ENCODE measurements at regions not wholly inside any gene's neighbourhood (a gene's known extent, or its start where the extent isn't known, plus 50 kb on each side); places are given as distances from the start of the nearest gene placed in this dataset.
"Not testable (repeated sequence)": the region's sequence is repeated elsewhere in the genome, so short reads cannot be mapped to it uniquely, and the experiment has no call there.

DNA sequence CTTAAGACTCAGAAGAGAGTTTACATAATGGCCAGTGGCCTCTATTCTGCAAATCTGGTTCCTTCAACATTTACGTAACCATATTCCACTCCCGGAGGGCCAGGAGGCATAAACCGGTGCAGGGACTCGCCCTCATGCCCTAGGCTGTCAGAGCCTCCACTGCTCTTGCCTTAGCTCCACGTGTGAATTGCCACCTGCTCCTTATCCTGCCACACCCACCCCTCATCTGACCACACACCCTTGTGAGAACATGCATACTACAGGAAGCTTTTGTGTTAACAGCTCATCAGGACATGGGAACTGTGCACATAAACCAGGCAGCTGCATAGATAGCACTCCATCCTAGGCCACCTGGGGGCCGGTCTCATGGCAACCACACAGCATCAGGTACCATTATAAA is 146.7 kb upstream of the PFKP start:
- DNase-seq (ENCODE audit: low spot score): no peak

DNA sequence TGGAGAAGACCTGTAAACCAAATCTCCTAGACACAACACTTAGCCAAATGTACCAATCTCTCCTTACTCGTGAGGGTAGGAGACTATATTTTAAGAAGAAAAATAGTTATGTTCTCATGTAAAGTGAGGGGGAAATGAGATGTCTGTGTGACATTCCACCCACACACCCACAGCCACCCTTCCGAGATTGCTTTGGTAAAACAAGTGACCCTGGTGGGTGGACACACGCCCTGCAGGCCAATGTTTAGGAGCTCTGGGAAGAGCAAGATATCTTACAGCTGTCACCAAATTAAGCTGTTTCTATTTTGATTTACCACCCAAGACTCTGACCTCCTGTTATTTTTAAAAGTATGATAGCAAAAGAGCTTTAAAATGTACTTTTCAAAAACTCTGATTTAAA is 147.2 kb upstream of the PFKP start:
- DNase-seq (ENCODE audit: low spot score): no peak

DNA sequence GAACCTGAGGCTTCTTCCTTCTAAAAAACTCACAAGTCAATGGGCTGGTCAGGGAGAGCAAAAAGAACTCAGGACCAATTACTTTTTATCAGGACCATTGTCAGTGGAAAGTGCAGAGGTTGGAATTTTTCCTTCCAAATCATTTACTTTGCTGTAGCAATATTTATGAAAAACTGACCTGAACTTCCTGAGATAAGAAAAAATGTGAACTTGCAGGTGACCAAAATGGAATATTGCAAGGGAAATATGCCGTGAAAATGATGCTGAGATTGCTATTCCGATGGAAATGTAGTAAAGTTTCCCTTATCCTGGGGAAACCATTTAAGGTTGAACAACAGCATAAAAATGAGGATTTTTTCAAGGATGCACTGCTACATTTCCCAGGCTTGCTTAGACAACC is 148.3 kb upstream of the PFKP start:
- DNase-seq (ENCODE audit: low spot score): no peak

DNA sequence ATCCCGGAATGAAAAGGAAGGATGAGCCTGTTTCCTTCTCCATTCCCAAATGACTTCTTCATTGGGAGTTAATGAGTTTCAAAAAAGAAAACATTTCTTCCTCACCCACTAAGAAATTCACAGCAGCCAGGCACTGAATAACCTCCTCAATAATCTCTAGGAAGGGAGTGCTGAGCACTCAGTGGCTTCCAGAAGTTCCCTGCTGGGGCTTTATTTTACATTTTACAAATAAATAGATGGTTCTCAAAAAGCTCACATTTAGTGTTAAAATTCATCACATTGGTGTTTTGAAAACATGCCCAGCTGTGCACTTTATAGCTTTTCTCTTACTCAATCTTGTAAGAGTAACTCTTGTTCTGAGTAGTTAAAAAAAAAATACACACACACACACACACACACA is 148.9 kb upstream of the PFKP start:
- DNase-seq (ENCODE audit: low spot score): no peak

DNA sequence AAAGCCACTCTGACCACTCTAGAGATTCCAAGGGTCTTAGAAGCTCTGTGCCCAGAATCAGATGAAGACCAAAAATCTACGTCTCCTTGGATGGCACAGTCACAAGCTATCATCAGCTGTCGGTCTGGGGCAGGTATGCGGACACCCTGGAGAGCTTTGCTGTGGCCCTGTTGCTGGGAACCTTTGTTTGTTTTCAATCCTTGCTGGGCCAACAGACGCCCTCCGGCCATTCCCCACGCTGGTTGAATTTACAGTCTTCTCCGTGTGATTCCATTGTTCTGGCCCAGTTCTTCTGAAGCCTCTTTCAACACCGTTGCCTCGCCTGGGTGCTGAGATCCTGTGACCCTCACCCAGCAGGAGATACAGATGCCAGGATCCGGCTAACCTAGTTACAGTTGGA is 149.4 kb upstream of the PFKP start:
- DNase-seq (ENCODE audit: low spot score): no peak

DNA sequence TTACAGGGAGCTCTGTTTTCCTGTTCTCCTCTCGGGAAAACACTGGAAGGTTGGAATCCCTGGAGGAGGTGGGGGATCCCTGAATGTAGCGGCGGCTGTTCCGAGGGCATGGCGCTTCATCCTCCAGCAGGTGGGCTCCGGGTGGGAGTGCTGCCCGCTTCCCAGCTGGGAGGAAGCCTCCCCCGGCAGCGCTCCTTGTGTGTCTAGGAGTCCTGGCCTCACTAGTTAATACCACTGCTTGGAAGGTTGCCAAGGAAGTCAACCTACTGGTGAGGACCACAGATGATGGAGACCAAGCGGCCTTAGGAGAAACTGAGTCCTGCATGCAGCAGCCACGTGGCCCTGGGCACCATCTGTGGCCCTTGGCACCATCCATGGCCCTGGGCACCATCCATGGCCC is 151.9 kb upstream of the PFKP start:
- DNase-seq (ENCODE audit: low spot score): no peak

DNA sequence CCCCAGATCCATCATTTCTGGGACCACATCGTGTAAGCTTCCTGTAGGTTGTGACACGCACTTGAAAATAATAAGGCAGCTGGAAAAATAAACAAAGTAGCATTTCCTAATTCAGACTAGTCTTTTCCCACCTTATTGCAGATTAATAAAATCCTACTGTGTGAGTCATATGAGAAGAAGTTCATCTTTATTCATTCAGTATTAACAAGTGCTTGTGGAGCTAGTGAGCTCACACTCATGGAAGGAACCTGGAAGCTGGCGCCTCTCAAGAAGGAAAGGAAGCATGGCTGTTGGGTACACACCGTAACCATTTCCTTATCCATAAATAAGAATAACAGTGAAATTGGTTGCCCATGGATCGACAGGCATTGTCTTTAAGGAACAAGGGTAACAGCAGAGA is 152.6 kb upstream of the PFKP start:
- DNase-seq (ENCODE audit: low spot score): no peak

DNA sequence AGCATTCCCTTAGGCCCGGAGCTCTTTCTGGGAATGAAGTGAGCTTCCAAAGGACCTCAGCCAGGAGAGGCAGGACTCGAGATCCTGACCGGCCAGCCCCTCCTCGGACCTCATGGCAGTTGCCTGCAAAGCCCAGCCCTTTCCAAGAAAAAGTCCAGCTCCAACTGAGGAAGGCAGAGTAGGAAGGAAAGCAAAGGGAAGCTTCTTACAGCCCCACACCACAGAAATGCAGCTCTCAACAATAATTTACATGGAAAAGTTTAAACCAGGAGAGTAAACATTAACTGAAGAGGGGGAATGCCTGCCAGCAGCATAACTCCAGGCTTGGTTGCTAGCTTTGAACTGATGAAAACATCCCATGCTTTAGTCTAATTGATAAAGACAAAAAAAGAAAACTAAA is 153.9 kb upstream of the PFKP start:
- DNase-seq (ENCODE audit: low spot score): no peak

DNA sequence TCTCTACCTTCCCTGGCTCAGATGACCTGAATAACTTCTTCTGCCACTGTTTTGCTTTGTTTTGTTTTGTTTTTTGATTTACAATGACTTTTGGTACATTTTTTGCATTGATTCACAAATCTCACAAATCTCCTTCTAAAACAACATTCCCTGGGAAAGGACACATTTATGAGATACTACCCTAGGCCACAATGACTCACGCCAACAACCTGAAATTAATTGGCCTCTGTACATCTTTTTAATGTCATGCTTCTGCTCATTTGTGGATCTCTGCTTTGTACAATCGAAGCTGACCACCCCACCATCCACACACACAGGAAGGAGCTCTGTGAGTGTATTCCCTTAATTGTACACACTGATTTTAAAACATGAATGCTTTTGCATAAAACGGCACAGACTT is 156.7 kb upstream of the PFKP start:
- no peak for DNase-seq (ENCODE audit: low spot score)

DNA sequence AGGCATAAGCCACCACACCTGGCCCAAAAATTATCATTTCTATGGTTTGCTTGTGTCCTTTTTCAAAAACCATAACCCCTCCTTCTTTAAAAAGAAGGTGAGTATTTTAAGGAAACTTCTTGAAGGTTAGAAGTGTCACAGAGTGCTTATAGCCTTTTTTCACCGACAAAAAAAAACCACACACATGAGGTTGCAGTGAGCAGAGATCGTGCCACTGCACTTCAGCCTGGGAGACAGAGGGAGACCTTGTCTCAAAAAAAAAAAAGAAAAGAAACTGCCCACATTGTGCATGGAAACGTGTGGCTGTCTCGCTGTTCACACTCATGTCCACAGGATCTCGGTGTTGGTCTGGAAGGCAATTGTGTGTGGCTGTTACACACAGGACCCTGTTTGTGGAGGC is 157.4 kb upstream of the PFKP start:
- DNase-seq (ENCODE audit: low spot score): no peak

DNA sequence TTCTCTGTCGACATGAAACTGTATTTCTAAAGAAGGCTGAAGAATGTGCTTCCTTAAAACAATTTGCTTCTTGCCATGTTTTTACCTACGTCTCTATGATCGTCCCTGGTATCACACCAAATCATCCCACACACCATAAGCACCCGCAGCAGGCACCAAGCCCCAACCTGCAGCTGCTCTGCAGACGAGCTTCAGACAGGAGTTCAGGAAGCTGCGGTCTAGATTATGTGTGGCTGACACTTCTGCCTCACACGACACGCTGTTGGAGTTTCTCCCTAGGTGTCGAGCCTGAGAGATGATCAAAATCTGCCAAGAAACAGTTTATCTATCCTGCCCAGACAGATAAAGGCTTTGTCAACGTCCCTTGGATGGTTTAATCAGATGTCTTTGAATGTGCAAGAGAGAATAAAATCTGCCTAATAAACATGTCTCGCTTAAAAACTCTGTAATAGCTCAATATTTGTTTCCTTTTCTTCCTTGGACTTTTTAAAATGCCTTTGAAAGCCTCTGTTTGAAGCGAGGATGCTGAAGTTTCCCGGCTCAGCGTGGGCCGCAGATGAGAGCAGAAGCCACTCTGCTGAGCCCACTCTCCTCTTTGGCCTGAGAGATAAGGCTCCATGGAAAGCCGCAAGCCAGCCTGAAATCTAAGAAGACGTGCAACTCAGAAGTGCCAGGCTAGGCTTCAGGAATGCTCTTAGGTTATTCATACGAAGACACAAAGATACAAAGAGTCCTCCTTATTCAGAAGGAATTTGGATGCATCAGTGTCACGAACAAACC is 158.3 kb upstream of the PFKP start:
- DNase-seq (ENCODE audit: low spot score): no peak

DNA sequence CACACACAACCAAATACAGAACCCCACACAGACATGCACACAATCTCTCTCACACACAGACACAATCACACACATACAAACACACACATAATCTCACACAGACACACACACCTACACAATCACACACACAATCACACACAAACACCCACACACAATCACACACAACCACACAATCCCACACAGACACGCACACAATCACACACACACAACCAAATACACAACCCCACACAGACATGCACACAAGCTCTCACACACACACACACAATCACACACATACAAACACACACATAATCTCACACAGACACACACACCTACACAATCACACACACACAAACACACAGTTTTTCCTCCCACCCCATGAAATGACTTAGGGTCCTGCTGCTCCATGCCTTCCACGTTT is 160.4 kb upstream of the PFKP start:
- no peak for DNase-seq (ENCODE audit: low spot score)

DNA sequence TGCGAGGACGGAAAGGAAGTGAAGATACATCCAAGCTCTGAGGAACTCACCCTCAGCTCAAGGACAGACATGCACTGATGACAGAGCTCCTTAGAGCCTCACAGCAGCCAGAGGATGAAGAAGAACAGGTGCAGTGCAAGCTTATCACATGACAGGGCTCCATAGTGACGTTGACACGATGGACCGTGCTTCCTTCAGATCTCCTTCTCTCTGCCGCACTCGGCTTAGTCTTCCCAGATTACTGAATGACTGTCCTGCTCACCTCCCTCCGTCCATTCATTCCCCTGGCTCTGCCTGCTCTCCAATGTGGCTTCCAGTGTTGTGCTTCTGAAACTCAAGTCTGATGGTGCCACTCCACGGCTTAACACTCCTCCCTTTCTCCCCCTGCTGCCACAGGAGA is 161.5 kb upstream of the PFKP start:
- DNase-seq (ENCODE audit: low spot score): no peak

DNA sequence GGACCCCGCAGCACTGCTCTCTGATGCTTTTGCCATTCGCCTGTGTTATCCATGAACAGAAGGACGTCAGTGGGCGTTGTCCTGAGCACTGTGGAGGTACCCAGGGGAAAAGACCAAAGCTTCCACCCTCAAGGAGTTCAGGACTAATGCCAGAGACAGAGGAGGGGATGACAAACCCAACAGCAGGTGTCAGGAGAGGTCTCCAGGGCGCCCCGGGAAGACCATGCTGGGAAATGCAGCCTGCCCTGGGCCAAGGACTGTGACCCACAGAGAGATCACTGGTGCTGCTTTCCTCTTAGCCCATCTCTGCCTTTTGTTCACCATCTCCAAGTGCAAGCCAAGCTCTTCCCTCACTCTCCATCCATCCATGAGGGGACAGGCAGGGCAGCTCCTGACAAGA is 166.8 kb upstream of the PFKP start:
- no peak for DNase-seq (ENCODE audit: low spot score)

DNA sequence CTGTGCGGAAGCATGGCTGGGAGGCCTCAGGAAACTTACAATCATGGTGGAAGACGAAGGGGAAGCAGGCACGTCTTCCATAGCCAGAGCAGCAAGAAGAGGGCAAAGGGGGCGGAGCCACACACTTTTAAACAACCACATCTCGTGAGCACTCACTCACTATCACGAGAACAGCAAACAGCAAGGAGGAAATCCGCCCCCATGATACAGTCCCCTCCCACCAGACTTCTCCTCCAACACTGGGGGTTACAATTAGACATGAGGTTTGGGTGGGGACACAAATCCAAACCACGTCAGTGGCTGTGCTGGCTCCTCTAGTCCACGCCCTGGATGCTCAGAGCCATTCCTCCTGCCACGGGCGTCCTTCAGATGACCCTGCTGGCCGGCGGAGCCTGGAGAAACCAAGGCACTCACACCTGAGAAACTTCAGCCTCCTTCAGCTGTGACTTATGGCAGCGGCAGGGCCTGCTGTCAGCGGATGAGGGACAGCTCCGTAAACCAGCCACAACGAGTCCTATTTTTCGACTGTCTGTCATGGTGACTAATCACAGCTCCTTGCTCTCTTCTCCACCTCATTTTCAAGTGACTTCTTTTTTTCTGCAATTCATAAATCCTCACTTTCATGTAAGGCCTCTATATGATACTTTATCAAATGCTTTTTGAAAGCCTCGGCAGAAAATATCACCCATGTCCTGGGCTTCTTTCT is 167.9 kb upstream of the PFKP start:
- DNase-seq (ENCODE audit: low spot score): no peak

DNA sequence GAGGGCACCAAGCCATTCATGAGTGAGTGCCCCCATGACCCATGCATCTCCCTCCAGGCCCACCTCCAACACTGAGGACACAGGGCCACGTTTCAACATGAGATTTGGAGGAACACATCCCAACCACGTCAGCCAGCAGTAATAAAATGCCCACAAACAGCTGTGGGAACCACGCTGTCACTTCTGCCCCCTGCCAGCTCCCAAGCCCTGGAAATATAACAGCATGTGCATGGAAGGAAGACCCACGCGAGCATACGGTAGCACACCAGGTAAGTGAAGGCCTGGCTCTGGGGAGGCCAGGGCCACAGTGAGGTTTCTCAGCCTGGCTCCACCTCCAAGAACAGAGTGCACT is 168.9 kb upstream of the PFKP start:
- DNase-seq (ENCODE audit: low spot score): no peak

DNA sequence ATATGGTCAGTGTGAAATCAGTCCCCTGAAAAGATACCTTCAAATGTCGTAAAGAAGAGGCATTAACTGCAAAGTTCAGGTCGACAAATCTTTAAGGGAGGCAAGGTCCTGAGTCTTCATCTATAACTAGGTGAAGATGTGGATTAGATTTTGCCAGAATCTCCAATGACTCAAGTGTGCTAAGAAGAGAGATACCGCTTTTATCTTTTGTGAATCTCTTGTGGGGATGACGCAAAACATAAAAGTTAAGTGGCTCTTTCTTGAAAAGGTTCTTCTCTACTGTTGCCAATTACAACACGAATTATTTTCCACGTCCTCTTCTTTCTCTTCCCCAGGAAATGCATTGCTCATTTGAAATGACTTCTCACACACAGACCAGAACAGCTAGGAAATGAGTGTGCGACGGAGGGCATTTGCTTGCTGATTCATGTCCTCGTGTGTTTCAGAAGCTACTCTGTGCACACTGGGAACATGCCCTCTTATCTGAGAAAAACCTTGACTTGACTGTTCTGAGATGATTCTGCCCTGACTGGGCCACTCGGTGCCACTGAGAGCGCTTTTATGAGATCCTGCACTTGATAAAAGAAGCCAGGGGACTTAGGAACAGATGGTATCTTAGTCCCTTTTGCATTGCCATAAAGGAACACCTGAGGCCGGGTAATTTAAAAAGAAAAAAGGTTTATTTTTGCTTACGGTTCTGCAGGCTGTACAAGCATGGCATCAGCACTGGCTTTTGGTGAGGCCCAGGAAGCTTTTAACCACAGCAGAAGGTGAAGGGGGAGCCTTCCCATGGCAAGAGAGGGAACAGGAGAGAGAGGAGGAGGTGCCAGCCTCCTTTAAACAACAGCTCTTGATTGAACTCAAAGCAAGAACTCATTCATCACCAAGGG is 169.5 kb upstream of the PFKP start:
- DNase-seq (ENCODE audit: low spot score): no peak

DNA sequence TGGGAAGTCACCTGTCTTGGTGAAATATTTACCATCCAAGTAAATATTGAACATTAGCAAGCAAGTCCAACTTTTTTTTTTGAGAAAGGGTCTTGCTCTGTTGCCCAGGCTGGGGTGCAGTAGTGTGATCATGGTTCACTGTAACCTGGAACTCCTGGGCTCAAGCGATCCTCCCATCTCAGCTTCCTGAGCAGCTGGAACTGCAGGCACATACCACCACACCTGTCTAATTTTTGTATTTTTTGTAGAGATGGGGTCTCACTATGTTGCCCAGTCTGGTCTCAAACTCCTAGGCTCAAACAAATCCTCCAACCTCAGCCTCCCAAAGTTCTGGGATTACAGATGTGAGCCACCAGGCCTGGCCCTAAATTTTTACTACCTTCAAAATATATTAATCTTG is 171.0 kb upstream of the PFKP start:
- DNase-seq (ENCODE audit: low spot score): not testable (repeated sequence)

DNA sequence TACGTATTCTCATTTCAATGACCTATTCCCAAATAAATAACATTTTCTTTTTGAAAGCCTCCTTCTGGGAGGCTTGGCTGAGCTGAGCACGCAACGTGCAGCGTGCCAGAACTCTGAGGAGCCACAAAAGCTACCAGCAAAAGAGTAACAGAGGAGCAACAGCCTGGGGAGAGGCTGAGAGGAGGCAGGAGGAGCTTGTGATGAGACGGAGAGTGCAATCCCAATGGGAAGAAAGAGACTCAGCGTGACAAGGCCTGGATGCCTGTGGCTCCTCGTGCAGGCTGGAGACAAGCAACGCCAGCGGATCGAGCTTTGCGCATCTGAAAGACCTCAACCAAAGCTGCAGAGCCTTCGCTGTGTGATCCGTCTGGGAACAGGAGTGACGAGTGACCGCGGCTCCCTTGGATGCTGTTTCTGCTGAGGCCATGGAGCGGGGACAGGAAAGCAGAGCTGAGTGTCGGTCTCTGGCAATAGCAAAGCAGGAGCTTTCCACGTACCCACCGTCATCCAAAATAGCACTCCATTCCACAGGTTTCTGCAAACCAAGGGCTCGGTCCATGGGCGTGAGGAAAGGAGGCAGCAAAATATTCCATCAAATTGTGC is 171.7 kb upstream of the PFKP start:
- DNase-seq (ENCODE audit: low spot score): no peak

DNA sequence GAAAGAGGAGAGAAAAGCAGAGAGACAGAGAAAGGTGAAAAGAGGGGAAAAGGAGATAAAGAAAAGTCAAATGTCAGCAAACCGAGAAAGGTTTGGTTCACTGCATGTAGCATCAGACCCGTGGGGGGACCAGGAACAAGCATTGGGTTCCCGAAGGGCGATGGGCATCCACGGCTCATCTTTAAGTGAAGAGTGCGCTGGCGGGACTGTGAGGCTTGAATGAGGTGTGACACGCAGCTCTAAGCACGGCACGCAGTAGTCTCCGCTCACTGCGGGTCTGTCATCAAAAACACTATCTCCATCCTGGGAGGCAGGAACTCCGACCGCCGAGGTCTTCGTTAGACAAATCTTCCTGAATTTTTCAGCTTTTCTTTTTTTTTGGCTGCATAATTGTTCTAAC is 173.4 kb upstream of the PFKP start:
- no peak for DNase-seq (ENCODE audit: low spot score)

DNA sequence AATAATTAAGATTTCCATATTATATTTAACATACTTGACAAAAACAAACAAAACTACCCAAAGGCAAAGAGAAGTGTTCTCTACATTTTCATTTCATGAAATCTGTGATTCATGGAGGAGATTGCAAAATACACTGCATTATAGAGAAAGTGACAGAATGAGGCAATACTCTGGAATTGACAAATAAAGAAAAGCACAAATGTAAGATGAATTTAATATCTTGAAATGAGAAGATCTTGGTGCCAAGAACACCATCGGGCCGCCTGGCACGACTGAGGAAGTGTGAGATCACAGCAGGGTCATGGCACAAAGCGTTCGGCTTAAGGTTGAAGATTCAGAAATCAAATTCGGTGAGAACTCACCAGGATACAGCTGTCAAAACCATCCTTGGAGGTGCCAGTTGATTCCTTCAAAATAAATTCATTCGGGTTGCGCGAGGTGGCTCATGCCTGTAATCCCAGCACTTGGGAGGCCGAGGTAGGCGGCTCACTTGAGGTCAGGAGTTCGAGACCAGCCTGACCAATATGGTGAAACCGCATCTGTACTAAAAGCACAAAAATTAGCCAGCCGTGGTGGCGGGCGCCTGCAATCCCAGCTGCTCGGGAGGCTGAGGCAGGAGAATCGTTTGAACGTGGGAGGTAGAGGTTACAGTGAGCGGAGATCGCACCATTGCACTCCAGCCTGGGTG is 174.0 kb upstream of the PFKP start:
- DNase-seq (ENCODE audit: low spot score): no peak

DNA sequence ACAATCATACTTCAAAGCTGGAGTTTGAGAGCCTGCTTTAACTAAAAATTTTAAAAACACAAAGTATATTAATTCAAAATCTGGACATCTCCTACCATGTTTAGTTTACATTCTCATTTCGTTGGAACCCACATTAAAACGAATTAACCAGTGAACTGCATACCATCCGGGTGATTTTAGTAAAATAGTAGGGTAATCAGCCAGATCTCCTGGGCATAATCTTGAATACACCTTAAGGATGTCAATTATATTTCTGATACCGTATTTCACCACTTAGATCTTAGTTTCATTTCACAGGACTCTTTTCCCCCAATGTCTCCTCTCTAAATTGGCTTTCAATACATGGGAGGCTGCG is 175.6 kb upstream of the PFKP start:
- DNase-seq (ENCODE audit: low spot score): no peak
